SU-DHL-6 (cell line): ENCODE measurements at regions not wholly inside any gene's neighbourhood (a gene's known extent, or its start where the extent isn't known, plus 50 kb on each side); places are given as distances from the start of the nearest gene placed in this dataset.

Experiments
- H2AFZ ChIP-seq: fragments of 200-600 bp; sonication (generic); 2 replicates; pipeline ENCODE4 v1.6.1; 2014; ENCODE audit warnings: low read depth, mild to moderate bottlenecking, moderate library complexity, mixed read lengths, antibody characterized with exemption, low read length; ENCODE audit not compliant: severe bottlenecking
- H3F3A ChIP-seq: fragments of 200-600 bp; shearing (Covaris generic); 2 replicates; pipeline ENCODE4 v1.6.0; 2016; ENCODE audit warnings: antibody characterized with exemption, mild to moderate bottlenecking; ENCODE audit not compliant: insufficient read depth
- H3K27ac ChIP-seq: fragments of 200-600 bp; sonication (generic); 2 replicates; pipeline ENCODE4 v1.5.1; 2016; ENCODE audit warnings: low read depth, mild to moderate bottlenecking, low read length, moderate library complexity, mixed read lengths
- H3K27me3 ChIP-seq: fragments of 200-600 bp; sonication (generic), shearing (Covaris generic); 2 replicates; pipeline ENCODE4 v1.6.0; 2014; ENCODE audit warnings: mild to moderate bottlenecking, low read length
- H3K36me3 ChIP-seq: fragments of 200-600 bp; sonication (generic); 2 replicates; pipeline ENCODE4 v1.6.1; 2014; ENCODE audit warnings: mild to moderate bottlenecking, low read length, mixed read lengths
- H3K4me2 ChIP-seq: fragments of 300-600, 200-600 bp; shearing (Covaris generic), sonication (generic); 2 replicates; pipeline ENCODE4 v1.6.0; 2014; ENCODE audit warnings: low read length, low read depth, mild to moderate bottlenecking; ENCODE audit not compliant: poor library complexity, severe bottlenecking
- H3K4me3 ChIP-seq: fragments of 200-600 bp; sonication (generic); 2 replicates; pipeline ENCODE4 v1.5.1; 2014; ENCODE audit warnings: antibody characterized with exemption, low read length, mild to moderate bottlenecking, mixed read lengths; ENCODE audit not compliant: insufficient read depth, poor library complexity, severe bottlenecking
- H3K79me2 ChIP-seq: fragments of 200-600 bp; sonication (generic); 2 replicates; pipeline ENCODE4 v1.6.1; 2014; ENCODE audit warnings: mild to moderate bottlenecking, low read length, moderate library complexity; ENCODE audit not compliant: insufficient read depth
- H3K9ac ChIP-seq: fragments of 200-600 bp; sonication (generic); 2 replicates; pipeline ENCODE4 v1.7.0; 2014; ENCODE audit warnings: mild to moderate bottlenecking, low read length
- H3K9me2 ChIP-seq: fragments of 200-600 bp; sonication (generic); replicated peaks from 2 replicates; pipeline ENCODE4 v1.6.1; 2014; ENCODE audit warnings: low read length; ENCODE audit not compliant: insufficient read depth
- H3K9me3 ChIP-seq: fragments of 200-600 bp; sonication (generic); 2 replicates; pipeline ENCODE4 v1.6.1; 2014; ENCODE audit warnings: low read length, mixed read lengths; ENCODE audit not compliant: insufficient read depth
- H4K20me1 ChIP-seq: fragments of 200-600 bp; sonication (generic); 2 replicates; pipeline ENCODE4 v1.6.1; 2014; ENCODE audit warnings: low read depth, mild to moderate bottlenecking, antibody characterized with exemption, low read length, moderate library complexity, mixed read lengths
- CTCF ChIP-seq: fragments of 200-600 bp; sonication (generic); IDR thresholded peaks from one replicate; pipeline ENCODE4 v1.5.1; 2017; ENCODE audit warnings: antibody characterized with exemption, mild to moderate bottlenecking, low read length, moderate library complexity; ENCODE audit not compliant: insufficient read depth, poor library complexity, severe bottlenecking
- EZH2phosphoT487 ChIP-seq: fragments of 200-600 bp; sonication (generic), shearing (Covaris generic); conservative IDR thresholded peaks from 2 replicates; pipeline ENCODE4 v1.6.1; 2018; ENCODE audit warnings: mild to moderate bottlenecking, antibody characterized with exemption, low read length, moderate library complexity, mixed read lengths

GRCh38 chr4:170672381-170672965 is 582.7 kb upstream of the AADAT start:
- H3K4me3 ChIP-seq = no peak overlapping the region
- no peaks in the 10 kb centered on the region for H4K20me1 ChIP-seq
- H3K9ac ChIP-seq = no peak overlapping the region
- TF ChIP-seq CTCF = no peak
- no peak for TF ChIP-seq EZH2phosphoT487
- no peaks in the 10 kb centered on the region for H3K79me2 ChIP-seq
- H3K4me2 ChIP-seq = no peak overlapping the region
- no peaks in the 10 kb centered on the region for H3K9me2 ChIP-seq
- no peaks in the 10 kb centered on the region for H3K9me3 ChIP-seq
- H3F3A ChIP-seq = no peaks in the 10 kb centered on the region
- H3K36me3 ChIP-seq = no peaks in the 10 kb centered on the region
- no peak overlapping the region for H3K27ac ChIP-seq
- no peaks in the 10 kb centered on the region for H3K27me3 ChIP-seq
- no peak overlapping the region for H2AFZ ChIP-seq

- H3K79me2 ChIP-seq = no peaks in the 10 kb centered on the region
- H4K20me1 ChIP-seq = no peaks in the 10 kb centered on the region
- TF ChIP-seq CTCF (no peak), EZH2phosphoT487 (no peak)
- H3K9me3 ChIP-seq = no peaks in the 10 kb centered on the region
- H3K9ac ChIP-seq = no peak overlapping the region
- H3K27me3 ChIP-seq = no peaks in the 10 kb centered on the region
- no peak overlapping the region for H2AFZ ChIP-seq
- no peak overlapping the region for H3K4me3 ChIP-seq
- H3K4me2 ChIP-seq = no peak overlapping the region
- H3K9me2 ChIP-seq = no peaks in the 10 kb centered on the region
- H3K36me3 ChIP-seq = no peaks in the 10 kb centered on the region
- H3K27ac ChIP-seq = no peak overlapping the region
- no peaks in the 10 kb centered on the region for H3F3A ChIP-seq
Observed at GRCh38 chr4:170671171-170671570, 581.4 kb upstream of the AADAT start.

GRCh38 chr4:170667814-170668213 is 578.1 kb upstream of the AADAT start:
- Histone ChIP-seq H3K4me3 (no peak overlapping the region), H3K27me3 (no peaks in the 10 kb centered on the region), H3K79me2 (no peaks in the 10 kb centered on the region), H2AFZ (no peak overlapping the region), H3K9ac (no peak overlapping the region), H3K9me2 (no peaks in the 10 kb centered on the region), H3K9me3 (no peaks in the 10 kb centered on the region), H3K27ac (no peak overlapping the region), H3K4me2 (no peak overlapping the region), H4K20me1 (no peaks in the 10 kb centered on the region), H3K36me3 (no peaks in the 10 kb centered on the region), H3F3A (no peaks in the 10 kb centered on the region)
- TF ChIP-seq EZH2phosphoT487 (no peak), CTCF (no peak)
